WTC11 (cell line): ENCODE measurements at regions not wholly inside any gene's neighbourhood (a gene's known extent, or its start where the extent isn't known, plus 50 kb on each side); places are given as distances from the start of the nearest gene placed in this dataset.

Experiments used
- ATAC-seq: fragments of 200-7000 bp; cut with Tn5 transposase; 2 replicates; pipeline ENCODE4 v1.10.0; 2021; ENCODE audit warnings: mild to moderate bottlenecking, moderate library complexity
- CTCF ChIA-PET: fragments of 300-600 bp; sonication (Branson Sonifier 250); formaldehyde crosslinking; loops from one replicate; lab custom pipeline; 2021; ENCODE audit warnings: antibody characterized with exemption; lab: Charles Lee
- POLR2A ChIA-PET: fragments of 350-600 bp; sonication (Branson Sonifier 250); formaldehyde crosslinking; loops from one replicate; lab custom pipeline; 2021; ENCODE audit warnings: antibody characterized with exemption; lab: Charles Lee
- DNase-seq: peaks from one replicate; pipeline ENCODE4 v3.0.0; 2021; ENCODE audit warnings: low spot score
- H3K27ac Mint-ChIP-seq: 2 replicates; pipeline ENCODE4 v1.8.0; 2021; ENCODE audit warnings: mixed read lengths
- H3K27me3 Mint-ChIP-seq: 2 replicates; pipeline ENCODE4 v1.8.0; 2021; ENCODE audit warnings: low read depth, mild to moderate bottlenecking, moderate library complexity, mixed read lengths
- H3K36me3 Mint-ChIP-seq: 2 replicates; pipeline ENCODE4 v1.8.0; 2021; ENCODE audit warnings: mixed read lengths
- H3K4me1 Mint-ChIP-seq: 2 replicates; pipeline ENCODE4 v1.8.0; 2022; ENCODE audit warnings: mixed read lengths
- H3K4me3 Mint-ChIP-seq: 2 replicates; pipeline ENCODE4 v1.8.0; 2021; ENCODE audit warnings: mild to moderate bottlenecking, moderate library complexity, mixed read lengths
- H3K9me3 Mint-ChIP-seq: 2 replicates; pipeline ENCODE4 v1.8.0; 2021; ENCODE audit warnings: mixed read lengths
- ELF4 ChIP-seq: sonication (generic); formaldehyde crosslinking; IDR thresholded peaks from 2 replicates; pipeline ENCODE4 v1.8.1; 2022; ENCODE audit warnings: low read depth, mild to moderate bottlenecking, moderate library complexity, missing genetic modification reagents
- JAZF1 ChIP-seq: fragments of 250-450 bp; sonication (Bioruptor Pico); IDR thresholded peaks from 2 replicates; pipeline ENCODE4 v1.9.0; 2021; ENCODE audit warnings: moderate library complexity, mild to moderate bottlenecking, inconsistent platforms
- JUN ChIP-seq: sonication (generic); formaldehyde crosslinking; IDR thresholded peaks from 2 replicates; pipeline ENCODE4 v1.8.0; 2023; ENCODE audit warnings: mild to moderate bottlenecking, missing genetic modification reagents
- NFYB ChIP-seq: sonication (generic); formaldehyde crosslinking; conservative IDR thresholded peaks from 2 replicates; pipeline ENCODE4 v1.8.0; 2022; ENCODE audit warnings: low read depth, missing genetic modification reagents
- NR3C1 ChIP-seq: sonication (generic); formaldehyde crosslinking; conservative IDR thresholded peaks from 2 replicates; pipeline ENCODE4 v1.8.1; 2023; ENCODE audit warnings: low read depth, mild to moderate bottlenecking, missing genetic modification reagents
- ZNF121 ChIP-seq: sonication (generic); formaldehyde crosslinking; IDR thresholded peaks from 2 replicates; pipeline ENCODE4 v1.8.0; 2023; ENCODE audit warnings: missing genetic modification reagents
- ZNF317 ChIP-seq: sonication (generic); formaldehyde crosslinking; IDR thresholded peaks from 2 replicates; pipeline ENCODE4 v1.8.1; 2023; ENCODE audit warnings: low read depth, mild to moderate bottlenecking, moderate library complexity, missing genetic modification reagents, borderline replicate concordance
- TF ChIP-seq, protein P1 (sequence below): fragments of 250-450 bp; sonication (Bioruptor Pico); IDR thresholded peaks from 2 replicates; pipeline ENCODE4 v2.1.2; 2022; ENCODE audit warnings: mild to moderate bottlenecking, moderate library complexity
- TF ChIP-seq, protein P2 (sequence below): fragments of 200-600 bp; IDR thresholded peaks from 2 replicates; pipeline ENCODE4 v1.8.0; 2022; ENCODE audit warnings: antibody characterized with exemption
- TF ChIP-seq, protein P3 (sequence below): sonication (generic); formaldehyde crosslinking; IDR thresholded peaks from 2 replicates; pipeline ENCODE4 v1.8.0; 2022; ENCODE audit warnings: mild to moderate bottlenecking, missing genetic modification reagents
- TF ChIP-seq, protein P4 (sequence below): sonication (generic); formaldehyde crosslinking; IDR thresholded peaks from 2 replicates; pipeline ENCODE4 v1.8.0; 2022; ENCODE audit warnings: mild to moderate bottlenecking, missing genetic modification reagents
- TF ChIP-seq, protein P5 (sequence below): sonication (generic); formaldehyde crosslinking; IDR thresholded peaks from 2 replicates; pipeline ENCODE4 v1.8.1; 2022; ENCODE audit warnings: missing genetic modification reagents, borderline replicate concordance
- TF ChIP-seq, protein P6 (sequence below): sonication (generic); formaldehyde crosslinking; IDR thresholded peaks from 2 replicates; pipeline ENCODE4 v1.8.0; 2022; ENCODE audit warnings: mild to moderate bottlenecking, missing genetic modification reagents
- TF ChIP-seq, protein P7 (sequence below): sonication (generic); formaldehyde crosslinking; IDR thresholded peaks from 2 replicates; pipeline ENCODE4 v1.8.1; 2022; ENCODE audit warnings: mild to moderate bottlenecking, moderate library complexity, missing genetic modification reagents
- TF ChIP-seq, protein P8 (sequence below): fragments of 250-450 bp; sonication (Bioruptor Pico); conservative IDR thresholded peaks from 2 replicates; pipeline ENCODE4 v1.9.0; 2021; ENCODE audit warnings: mild to moderate bottlenecking

DNA sequence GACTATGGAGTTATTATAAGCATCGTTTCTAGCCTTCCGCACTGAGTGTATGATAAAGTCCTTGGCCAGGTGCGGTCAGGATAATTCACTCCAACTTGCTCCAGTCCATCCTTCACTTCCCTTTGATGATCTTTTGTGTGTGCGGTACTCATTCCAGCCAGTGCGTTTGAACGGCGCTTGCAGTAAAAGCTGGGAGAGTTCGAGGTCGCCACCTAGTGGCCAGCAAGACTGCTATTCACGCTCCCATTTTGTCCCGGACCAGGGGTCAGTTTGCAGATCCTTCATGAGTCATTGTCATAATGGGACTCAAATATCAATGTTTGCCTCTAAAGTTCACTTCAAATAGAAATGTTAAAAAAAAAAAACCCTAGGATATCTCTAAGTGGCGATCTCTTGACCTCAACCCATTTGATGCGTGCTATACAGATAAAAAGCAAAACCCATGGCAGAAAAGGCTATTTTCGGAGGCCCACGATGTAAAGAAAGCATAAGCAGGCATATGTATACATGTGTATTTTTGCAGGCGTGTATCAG, 417.1 kb downstream of the TMEM114 start:
- ChIA-PET CTCF (no interaction called here), POLR2A (no interaction called here)
- H3K9me3 Mint-ChIP-seq, result peaks cover 62% of the 10 kb centered on the region
- TF ChIP-seq JUN (no peak), JAZF1 (CRISPR knock-in tag) (no peak), ZNF121 (CRISPR knock-in tag) (no peak), NFYB (CRISPR knock-in tag) (no peak)
- TF ChIP-seq, protein P1, sequence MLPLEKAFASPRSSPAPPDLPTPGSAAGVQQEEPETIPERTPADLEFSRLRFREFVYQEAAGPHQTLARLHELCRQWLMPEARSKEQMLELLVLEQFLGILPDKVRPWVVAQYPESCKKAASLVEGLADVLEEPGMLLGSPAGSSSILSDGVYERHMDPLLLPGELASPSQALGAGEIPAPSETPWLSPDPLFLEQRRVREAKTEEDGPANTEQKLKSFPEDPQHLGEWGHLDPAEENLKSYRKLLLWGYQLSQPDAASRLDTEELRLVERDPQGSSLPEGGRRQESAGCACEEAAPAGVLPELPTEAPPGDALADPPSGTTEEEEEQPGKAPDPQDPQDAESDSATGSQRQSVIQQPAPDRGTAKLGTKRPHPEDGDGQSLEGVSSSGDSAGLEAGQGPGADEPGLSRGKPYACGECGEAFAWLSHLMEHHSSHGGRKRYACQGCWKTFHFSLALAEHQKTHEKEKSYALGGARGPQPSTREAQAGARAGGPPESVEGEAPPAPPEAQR, result no peak
- TF ChIP-seq, protein P2, sequence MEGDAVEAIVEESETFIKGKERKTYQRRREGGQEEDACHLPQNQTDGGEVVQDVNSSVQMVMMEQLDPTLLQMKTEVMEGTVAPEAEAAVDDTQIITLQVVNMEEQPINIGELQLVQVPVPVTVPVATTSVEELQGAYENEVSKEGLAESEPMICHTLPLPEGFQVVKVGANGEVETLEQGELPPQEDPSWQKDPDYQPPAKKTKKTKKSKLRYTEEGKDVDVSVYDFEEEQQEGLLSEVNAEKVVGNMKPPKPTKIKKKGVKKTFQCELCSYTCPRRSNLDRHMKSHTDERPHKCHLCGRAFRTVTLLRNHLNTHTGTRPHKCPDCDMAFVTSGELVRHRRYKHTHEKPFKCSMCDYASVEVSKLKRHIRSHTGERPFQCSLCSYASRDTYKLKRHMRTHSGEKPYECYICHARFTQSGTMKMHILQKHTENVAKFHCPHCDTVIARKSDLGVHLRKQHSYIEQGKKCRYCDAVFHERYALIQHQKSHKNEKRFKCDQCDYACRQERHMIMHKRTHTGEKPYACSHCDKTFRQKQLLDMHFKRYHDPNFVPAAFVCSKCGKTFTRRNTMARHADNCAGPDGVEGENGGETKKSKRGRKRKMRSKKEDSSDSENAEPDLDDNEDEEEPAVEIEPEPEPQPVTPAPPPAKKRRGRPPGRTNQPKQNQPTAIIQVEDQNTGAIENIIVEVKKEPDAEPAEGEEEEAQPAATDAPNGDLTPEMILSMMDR, result peak; percentile 69; the same call in 1 of the 2 replicates
- TF ChIP-seq, protein P3, sequence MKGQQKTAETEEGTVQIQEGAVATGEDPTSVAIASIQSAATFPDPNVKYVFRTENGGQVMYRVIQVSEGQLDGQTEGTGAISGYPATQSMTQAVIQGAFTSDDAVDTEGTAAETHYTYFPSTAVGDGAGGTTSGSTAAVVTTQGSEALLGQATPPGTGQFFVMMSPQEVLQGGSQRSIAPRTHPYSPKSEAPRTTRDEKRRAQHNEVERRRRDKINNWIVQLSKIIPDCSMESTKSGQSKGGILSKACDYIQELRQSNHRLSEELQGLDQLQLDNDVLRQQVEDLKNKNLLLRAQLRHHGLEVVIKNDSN, result no peak
- no peak overlapping the region for H3K27ac Mint-ChIP-seq
- H3K36me3 Mint-ChIP-seq, result peaks cover 50% of the 10 kb centered on the region
- H3K27me3 Mint-ChIP-seq, result peaks cover 6% of the 10 kb centered on the region; the same call in 1 of the 2 replicates
- no peaks in the 10 kb centered on the region for H3K4me1 Mint-ChIP-seq
- DNase-seq (peak; percentile 63), ATAC-seq (peak; percentile 76)
- no peak overlapping the region for H3K4me3 Mint-ChIP-seq

DNA sequence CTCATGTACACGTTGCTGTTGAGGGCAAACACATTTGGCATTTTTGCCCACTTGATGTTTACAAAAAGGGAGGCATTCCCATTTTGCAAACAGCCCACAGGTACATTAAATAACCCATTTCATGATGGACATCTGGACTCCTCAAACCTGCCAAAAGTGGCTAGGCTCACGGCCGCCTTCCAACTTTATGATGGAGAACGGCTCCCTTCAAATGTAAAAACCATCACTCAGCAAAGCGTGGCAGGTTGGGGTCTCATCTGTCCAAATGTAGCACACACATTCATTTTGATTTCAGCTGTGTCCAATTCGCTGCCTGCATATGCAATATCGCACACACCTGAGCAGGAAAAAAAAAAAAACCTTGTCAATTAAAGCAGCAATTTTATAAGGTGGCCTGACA, 417.8 kb downstream of the TMEM114 start:
- DNase-seq, result no peak
- TF ChIP-seq, protein P4, sequence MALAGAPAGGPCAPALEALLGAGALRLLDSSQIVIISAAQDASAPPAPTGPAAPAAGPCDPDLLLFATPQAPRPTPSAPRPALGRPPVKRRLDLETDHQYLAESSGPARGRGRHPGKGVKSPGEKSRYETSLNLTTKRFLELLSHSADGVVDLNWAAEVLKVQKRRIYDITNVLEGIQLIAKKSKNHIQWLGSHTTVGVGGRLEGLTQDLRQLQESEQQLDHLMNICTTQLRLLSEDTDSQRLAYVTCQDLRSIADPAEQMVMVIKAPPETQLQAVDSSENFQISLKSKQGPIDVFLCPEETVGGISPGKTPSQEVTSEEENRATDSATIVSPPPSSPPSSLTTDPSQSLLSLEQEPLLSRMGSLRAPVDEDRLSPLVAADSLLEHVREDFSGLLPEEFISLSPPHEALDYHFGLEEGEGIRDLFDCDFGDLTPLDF (CRISPR knock-in tag), result no peak
- TF ChIP-seq, protein P1, result no peak
- TF ChIP-seq, all 79 proteins: peak for 0
- peaks cover 64% of the 10 kb centered on the region for H3K9me3 Mint-ChIP-seq
- ChIA-PET POLR2A (no interaction called here), CTCF (no interaction called here)
- no peak overlapping the region for H3K27ac Mint-ChIP-seq
- ATAC-seq, result no peak
- H3K4me3 Mint-ChIP-seq, result no peak overlapping the region
- H3K27me3 Mint-ChIP-seq, result peaks cover 10% of the 10 kb centered on the region; the same call in 1 of the 2 replicates
- H3K36me3 Mint-ChIP-seq, result peaks cover 53% of the 10 kb centered on the region
- H3K4me1 Mint-ChIP-seq, result no peaks in the 10 kb centered on the region

DNA sequence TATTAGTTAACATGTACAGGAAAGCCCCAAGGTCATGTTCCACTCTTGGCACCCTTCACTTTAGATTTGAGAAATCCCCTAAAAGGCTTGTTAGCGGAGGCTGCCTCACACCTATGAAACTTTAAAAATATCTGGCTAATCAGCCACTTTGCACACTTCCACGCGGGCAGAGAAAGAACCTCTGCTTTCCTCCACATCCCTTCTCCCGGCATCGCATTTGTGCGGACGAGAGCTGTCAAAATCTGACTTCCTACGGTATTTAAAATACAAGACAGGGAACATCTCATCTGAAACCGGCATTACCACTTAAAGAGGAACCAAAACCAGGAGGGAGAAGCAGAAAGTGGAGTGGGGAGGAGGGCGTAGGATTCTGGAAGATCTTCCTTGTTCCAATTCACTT, 422.3 kb downstream of the TMEM114 start:
- Mint-ChIP-seq H3K27ac (no peak overlapping the region), H3K4me1 (no peaks in the 10 kb centered on the region), H3K27me3 (peaks cover 10% of the 10 kb centered on the region; the same call in 1 of the 2 replicates), H3K4me3 (no peak overlapping the region), H3K36me3 (peaks cover 61% of the 10 kb centered on the region), H3K9me3 (peaks cover 78% of the 10 kb centered on the region)
- CTCF ChIA-PET, result no interaction called here
- DNase-seq, result no peak
- POLR2A ChIA-PET, result no interaction called here
- no peak for ATAC-seq
- TF ChIP-seq, protein P5, sequence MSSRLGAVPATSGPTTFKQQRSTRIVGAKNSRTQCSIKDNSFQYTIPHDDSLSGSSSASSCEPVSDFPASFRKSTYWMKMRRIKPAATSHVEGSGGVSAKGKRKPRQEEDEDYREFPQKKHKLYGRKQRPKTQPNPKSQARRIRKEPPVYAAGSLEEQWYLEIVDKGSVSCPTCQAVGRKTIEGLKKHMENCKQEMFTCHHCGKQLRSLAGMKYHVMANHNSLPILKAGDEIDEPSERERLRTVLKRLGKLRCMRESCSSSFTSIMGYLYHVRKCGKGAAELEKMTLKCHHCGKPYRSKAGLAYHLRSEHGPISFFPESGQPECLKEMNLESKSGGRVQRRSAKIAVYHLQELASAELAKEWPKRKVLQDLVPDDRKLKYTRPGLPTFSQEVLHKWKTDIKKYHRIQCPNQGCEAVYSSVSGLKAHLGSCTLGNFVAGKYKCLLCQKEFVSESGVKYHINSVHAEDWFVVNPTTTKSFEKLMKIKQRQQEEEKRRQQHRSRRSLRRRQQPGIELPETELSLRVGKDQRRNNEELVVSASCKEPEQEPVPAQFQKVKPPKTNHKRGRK (CRISPR knock-in tag), result no peak
- TF ChIP-seq, protein P6, sequence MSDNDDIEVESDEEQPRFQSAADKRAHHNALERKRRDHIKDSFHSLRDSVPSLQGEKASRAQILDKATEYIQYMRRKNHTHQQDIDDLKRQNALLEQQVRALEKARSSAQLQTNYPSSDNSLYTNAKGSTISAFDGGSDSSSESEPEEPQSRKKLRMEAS (CRISPR knock-in tag), result no peak
- TF ChIP-seq ZNF317 (CRISPR knock-in tag) (no peak), ELF4 (CRISPR knock-in tag) (no peak), NR3C1 (CRISPR knock-in tag) (no peak)
- TF ChIP-seq, protein P7, sequence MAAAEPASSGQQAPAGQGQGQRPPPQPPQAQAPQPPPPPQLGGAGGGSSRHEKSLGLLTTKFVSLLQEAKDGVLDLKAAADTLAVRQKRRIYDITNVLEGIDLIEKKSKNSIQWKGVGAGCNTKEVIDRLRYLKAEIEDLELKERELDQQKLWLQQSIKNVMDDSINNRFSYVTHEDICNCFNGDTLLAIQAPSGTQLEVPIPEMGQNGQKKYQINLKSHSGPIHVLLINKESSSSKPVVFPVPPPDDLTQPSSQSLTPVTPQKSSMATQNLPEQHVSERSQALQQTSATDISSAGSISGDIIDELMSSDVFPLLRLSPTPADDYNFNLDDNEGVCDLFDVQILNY (CRISPR knock-in tag), result no peak
- TF ChIP-seq, protein P8, sequence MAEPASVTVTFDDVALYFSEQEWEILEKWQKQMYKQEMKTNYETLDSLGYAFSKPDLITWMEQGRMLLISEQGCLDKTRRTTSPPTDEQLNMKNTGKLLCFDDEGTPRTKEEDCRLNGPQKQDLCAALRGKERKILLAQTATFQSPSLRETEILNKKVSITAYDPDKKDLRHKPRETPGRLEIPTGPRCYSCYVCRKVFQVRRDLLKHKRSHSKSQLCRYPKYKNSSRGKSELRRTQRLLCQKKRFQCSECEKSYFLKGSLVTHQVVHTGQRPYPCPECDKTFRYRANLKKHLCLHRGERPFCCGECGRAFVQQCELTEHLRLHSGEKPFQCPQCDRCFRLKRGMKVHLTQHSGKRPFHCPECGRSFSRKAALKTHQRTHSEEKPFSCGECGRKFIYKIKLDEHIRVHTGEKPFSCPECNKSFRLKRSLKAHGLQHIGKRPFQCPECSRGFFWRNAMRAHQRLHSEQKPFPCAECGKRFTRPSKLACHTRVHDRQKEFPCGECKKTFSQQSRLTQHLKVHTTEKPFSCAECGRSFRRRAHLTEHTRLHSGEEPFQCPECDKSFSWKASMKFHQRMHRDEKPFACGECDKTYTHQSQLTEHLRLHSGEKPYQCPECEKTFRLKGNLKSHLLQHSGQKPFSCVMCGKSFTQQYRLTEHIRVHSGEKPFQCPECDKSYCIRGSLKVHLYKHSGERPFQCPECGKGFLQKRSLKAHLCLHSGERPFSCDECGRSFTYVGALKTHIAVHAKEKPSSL, result no peak
- TF ChIP-seq, protein P4 (CRISPR knock-in tag), result no peak
- TF ChIP-seq, protein P1, result no peak
